Mammary epithelial cell (primary cell): ENCODE measurements at regions not wholly inside any gene's neighbourhood (a gene's known extent, or its start where the extent isn't known, plus 50 kb on each side); places are given as distances from the start of the nearest gene placed in this dataset.

Source experiments
- CTCF ChIP-seq, 2 donors: IDR thresholded peaks in 1 of 2; conservative IDR thresholded peaks in 1 of 2; 2 replicates each; pipeline ENCODE4 v1.5.1; 2011 to 2012; ENCODE audit warnings: inconsistent platforms in 2 of 2, low read length in 2 of 2, mild to moderate bottlenecking in 2 of 2, control low read depth in 1 of 2, low read depth in 1 of 2; ENCODE audit not compliant: insufficient read depth in 1 of 2; ENCODE audit errors: extremely low read depth in 1 of 2
- EZH2 ChIP-seq: IDR thresholded peaks from 2 replicates; pipeline ENCODE4 v1.6.1; 2012; ENCODE audit warnings: low read length, inconsistent platforms, borderline replicate concordance

- no peak for TF ChIP-seq CTCF (conservative IDR thresholded peaks at IDR 0.05 in 1 of 2, IDR thresholded peaks at IDR 0.05 in 1 of 2; ENCODE audit: extremely low read depth in 1 of 2, insufficient read depth in 1 of 2, low read depth in 1 of 2, low read length in 2 of 2)
- no peak for TF ChIP-seq EZH2
Observed at GRCh38 chr2:189268763-189269162, 89.2 kb upstream of the COL5A2 start.
